BJ (cell line): ENCODE measurements at regions not wholly inside any gene's neighbourhood (a gene's known extent, or its start where the extent isn't known, plus 50 kb on each side); places are given as distances from the start of the nearest gene placed in this dataset.

ENCODE experiments used
- CTCF ChIA-PET: fragments of 350-600 bp; formaldehyde crosslinking; extraction: SDS; loops from one replicate; lab custom pipeline; 2021; ENCODE audit warnings: antibody characterized with exemption, inconsistent platforms; lab: Yijun Ruan, JAX
- POLR2A ChIA-PET: fragments of 300-600 bp; sonication (Branson Sonifier 250); formaldehyde crosslinking; extraction: SDS; loops from one replicate; lab custom pipeline; 2021; ENCODE audit warnings: antibody characterized with exemption; lab: Charles Lee
- DNase-seq: peaks from one replicate; pipeline ENCODE4 v3.0.0-alpha.2; 2011; ENCODE audit warnings: low read depth
- H3K27me3 ChIP-seq: 2 replicates; pipeline ENCODE4 v1.6.0; 2011; ENCODE audit warnings: low read length; ENCODE audit not compliant: control insufficient read depth, insufficient read depth
- H3K36me3 ChIP-seq: 2 replicates; pipeline ENCODE4 v1.5.1; 2011; ENCODE audit warnings: low read length; ENCODE audit not compliant: control insufficient read depth, insufficient read depth
- H3K4me3 ChIP-seq: 2 replicates; pipeline ENCODE4 v1.5.1; 2011; ENCODE audit warnings: low read depth, mild to moderate bottlenecking, control low read depth, low read length
- CTCF ChIP-seq: IDR thresholded peaks from 2 replicates; pipeline ENCODE4 v1.5.1; 2011; ENCODE audit warnings: low read depth, mild to moderate bottlenecking, control low read depth, inconsistent platforms, low read length, moderate library complexity; ENCODE audit not compliant: insufficient read depth

GRCh38 chr6:141551318-141551717 is 581.4 kb upstream of the GJE1 start:
- H3K4me3 ChIP-seq: no peak overlapping the region
- ChIA-PET CTCF (no interaction called here), POLR2A (no interaction called here)
- DNase-seq: no peak
- no peaks in the 10 kb centered on the region for H3K36me3 ChIP-seq
- no peak for TF ChIP-seq CTCF
- no peaks in the 10 kb centered on the region for H3K27me3 ChIP-seq

DNA sequence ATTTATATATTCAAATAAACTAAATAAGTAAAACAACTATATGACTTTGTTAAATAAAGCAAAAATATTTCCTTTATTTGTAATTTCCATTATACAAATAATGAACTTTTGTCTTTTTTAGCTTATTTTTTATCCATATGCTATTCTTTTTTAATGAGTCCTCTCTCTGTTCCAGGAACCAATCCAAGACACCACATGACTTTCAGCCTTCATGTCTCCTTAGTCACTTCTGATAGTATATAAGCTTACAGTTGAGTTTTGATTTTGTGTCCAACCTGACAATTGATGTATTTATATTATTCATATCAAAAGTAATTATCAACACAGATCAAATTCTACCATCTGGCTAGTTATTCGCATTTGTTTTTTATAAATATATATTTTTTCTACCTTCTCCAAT is 582.3 kb upstream of the GJE1 start:
- Histone ChIP-seq H3K4me3 (no peak overlapping the region), H3K27me3 (no peaks in the 10 kb centered on the region), H3K36me3 (no peaks in the 10 kb centered on the region)
- no peak for TF ChIP-seq CTCF
- CTCF ChIA-PET: interaction anchor here (0.6 kb wide), 1 partner anchor 91 kb away, joined by 3 read pairs; no protein-coding TSS in a partner anchor
- no peak for DNase-seq
- POLR2A ChIA-PET: no interaction called here

DNA sequence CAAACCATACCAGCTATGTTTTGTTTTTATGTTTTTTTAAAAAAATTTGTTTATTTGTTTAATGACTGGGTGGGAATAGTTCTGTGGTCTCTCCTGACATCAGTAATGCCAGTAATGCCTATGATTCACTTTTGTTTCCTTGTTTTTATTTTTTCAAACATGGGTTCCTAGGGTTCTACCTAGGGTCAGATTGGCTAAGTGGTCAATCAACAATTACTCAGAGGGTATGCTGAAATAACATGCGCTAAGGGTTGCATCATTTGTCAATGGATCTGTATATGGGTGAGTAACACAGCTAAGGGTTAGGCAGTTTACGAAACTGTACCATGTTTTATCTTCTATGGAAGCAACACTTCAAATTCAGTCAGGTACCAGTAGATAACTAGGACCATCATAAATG is 583.8 kb upstream of the GJE1 start:
- ChIA-PET POLR2A (no interaction called here), CTCF (interaction anchor here (0.6 kb wide), 1 partner anchor 564 kb away, joined by 3 read pairs; no protein-coding TSS in a partner anchor)
- no peak for TF ChIP-seq CTCF
- Histone ChIP-seq H3K4me3 (no peak overlapping the region), H3K36me3 (no peaks in the 10 kb centered on the region), H3K27me3 (no peaks in the 10 kb centered on the region)
- no peak for DNase-seq

DNA sequence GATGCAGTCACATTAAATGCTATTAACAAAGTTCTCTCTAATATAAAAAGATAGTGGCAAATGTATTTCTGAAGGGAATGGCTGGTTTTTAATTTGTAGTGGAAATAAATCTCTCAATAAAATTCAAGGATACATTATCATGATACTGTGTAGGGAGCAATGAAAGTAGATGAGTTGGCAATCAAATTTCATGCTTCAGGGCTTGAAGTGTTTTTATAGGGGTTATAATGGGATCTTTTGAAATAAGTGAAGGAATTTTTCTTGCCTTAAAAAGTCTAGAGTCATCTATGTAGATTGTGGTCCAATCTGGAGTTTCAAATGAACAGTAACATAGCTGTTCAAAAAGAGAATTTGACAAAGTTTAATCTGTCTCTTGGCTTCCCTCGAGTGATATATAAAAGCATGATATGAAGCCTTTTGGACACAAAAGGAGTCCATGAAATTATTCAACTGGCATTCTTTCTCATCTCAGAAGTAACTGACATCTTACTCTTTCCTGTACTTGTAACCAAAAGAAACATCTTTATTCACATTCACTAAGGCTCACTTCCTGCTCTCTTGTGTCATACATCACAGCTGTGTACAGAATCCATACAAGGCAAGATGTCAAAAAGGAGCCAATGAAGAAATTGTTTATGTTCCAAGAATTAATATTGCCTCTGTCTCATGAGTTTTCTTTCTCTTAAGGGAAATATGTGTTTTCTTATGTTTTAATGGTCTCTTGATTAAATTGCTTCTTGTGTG is 591.0 kb upstream of the GJE1 start:
- ChIA-PET POLR2A (no interaction called here), CTCF (no interaction called here)
- no peak for DNase-seq

DNA sequence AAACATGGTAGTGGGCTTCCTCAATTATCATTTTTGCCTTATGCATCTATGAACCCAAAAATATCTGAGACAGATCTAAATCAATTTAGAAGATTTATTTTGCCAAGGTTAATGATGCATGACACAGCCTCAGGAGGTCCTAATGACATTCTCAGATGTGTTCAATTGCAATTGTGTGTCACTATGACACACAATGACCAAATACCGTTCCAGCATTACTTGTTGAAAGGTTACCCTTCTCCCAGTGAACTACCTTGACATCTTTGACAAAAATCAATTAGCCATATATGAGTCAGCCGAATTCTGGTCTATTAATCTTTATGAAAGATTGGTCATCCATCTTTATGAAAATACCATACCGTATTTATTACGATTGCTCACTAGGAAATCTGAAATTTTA is 592.5 kb upstream of the GJE1 start:
- no peaks in the 10 kb centered on the region for H3K27me3 ChIP-seq
- no peaks in the 10 kb centered on the region for H3K36me3 ChIP-seq
- CTCF ChIA-PET: no interaction called here
- no peak for DNase-seq
- H3K4me3 ChIP-seq: no peak overlapping the region
- POLR2A ChIA-PET: no interaction called here
- no peak for TF ChIP-seq CTCF

More for the DNA sequence above, 591.0 kb upstream of the GJE1 start:
- Histone ChIP-seq H3K27me3 (no peaks in the 10 kb centered on the region), H3K36me3 (no peaks in the 10 kb centered on the region), H3K4me3 (no peak overlapping the region)
- TF ChIP-seq CTCF: no peak
